ENCODE measurements at regions not wholly inside any gene's neighbourhood (a gene's known extent, or its start where the extent isn't known, plus 50 kb on each side); places are given as distances from the start of the nearest gene placed in this dataset.

DNA sequence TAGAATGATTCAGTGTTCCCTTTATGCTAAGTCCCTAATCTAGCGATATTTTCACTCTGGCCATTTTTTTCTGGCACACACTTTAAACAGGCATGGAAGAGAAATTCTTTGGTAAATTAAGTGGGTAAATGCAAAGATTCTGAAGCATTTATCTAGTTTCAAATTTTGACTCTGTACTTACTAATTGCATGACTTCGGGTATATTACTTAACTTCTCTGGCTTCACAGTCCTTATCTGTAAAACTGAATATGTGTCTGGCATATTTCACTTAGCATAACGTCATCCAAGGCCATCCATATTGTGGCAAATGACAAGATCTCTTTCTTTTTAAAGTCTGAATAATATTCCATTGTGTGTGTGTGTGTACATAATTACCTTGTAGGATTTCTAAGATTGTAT lies 114.5 kb downstream of the MBL2 start:
- no peak for TF ChIP-seq EZH2 (IDR thresholded peaks at IDR 0.05; ENCODE audit: insufficient read depth, low read length)
- TF ChIP-seq, protein P1, sequence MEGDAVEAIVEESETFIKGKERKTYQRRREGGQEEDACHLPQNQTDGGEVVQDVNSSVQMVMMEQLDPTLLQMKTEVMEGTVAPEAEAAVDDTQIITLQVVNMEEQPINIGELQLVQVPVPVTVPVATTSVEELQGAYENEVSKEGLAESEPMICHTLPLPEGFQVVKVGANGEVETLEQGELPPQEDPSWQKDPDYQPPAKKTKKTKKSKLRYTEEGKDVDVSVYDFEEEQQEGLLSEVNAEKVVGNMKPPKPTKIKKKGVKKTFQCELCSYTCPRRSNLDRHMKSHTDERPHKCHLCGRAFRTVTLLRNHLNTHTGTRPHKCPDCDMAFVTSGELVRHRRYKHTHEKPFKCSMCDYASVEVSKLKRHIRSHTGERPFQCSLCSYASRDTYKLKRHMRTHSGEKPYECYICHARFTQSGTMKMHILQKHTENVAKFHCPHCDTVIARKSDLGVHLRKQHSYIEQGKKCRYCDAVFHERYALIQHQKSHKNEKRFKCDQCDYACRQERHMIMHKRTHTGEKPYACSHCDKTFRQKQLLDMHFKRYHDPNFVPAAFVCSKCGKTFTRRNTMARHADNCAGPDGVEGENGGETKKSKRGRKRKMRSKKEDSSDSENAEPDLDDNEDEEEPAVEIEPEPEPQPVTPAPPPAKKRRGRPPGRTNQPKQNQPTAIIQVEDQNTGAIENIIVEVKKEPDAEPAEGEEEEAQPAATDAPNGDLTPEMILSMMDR (IDR thresholded peaks at IDR 0.05; ENCODE audit: insufficient read depth, low read depth, low read length), result no peak

Data from astrocyte (in vitro differentiated cells and primary cell).